ENCODE measurements at regions not wholly inside any gene's neighbourhood (a gene's known extent, or its start where the extent isn't known, plus 50 kb on each side); places are given as distances from the start of the nearest gene placed in this dataset.

- no peak for DNase-seq (ENCODE audit: extremely low read depth, insufficient read length)
- H3K27me3 ChIP-seq (replicated peaks; ENCODE audit: control insufficient read depth, insufficient read depth, low read length): no peaks in the 10 kb centered on the region
- no peak for TF ChIP-seq CTCF (IDR thresholded peaks at IDR 0.05; ENCODE audit: insufficient read depth, low read length, poor library complexity, severe bottlenecking)
- H3K36me3 ChIP-seq (ENCODE audit: control insufficient read depth, insufficient read depth, low read length): no peaks in the 10 kb centered on the region
- no peak overlapping the region for H3K4me3 ChIP-seq (replicated peaks; ENCODE audit: low read depth, low read length)
These were observed 746.1 kb upstream of the MEF2C start for GRCh38 chr5:89628876-89629635.

DNA sequence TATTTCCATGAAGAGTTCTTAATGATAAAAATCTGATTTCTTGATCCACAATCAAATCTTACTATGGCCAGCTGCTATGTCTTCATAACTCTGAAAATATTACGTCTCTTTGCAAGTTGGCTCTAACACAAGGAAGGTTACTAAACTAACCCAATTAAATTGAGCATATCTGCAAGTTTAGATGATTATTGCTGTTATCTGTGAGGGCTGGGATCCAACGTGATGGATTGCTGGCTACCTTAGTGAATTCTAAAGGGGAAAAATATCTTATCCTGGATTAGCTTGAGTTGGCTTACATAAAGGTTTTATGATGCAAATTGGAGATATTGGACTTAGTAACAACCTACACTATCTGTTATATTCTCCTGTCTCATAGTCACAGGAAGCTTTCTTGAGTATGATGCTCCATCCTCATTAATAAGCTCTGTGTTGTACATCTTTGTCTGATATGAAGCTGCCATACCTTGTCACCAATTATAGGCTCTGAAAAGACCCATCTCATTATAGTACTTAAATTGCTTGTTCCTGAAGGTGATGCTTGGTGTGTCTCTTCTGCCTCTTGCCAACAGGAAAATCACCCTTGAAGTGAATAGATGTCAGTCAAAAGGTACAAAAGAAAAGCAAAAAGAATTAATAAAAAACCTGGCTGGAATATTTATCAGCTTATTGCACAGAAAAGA, 733.0 kb upstream of the MEF2C start:
- H3K4me3 ChIP-seq (replicated peaks; ENCODE audit: low read depth, low read length): no peak overlapping the region
- no peaks in the 10 kb centered on the region for H3K36me3 ChIP-seq (ENCODE audit: control insufficient read depth, insufficient read depth, low read length)
- H3K27me3 ChIP-seq (replicated peaks; ENCODE audit: control insufficient read depth, insufficient read depth, low read length): no peaks in the 10 kb centered on the region
- DNase-seq (ENCODE audit: extremely low read depth, insufficient read length): no peak
- no peak for TF ChIP-seq CTCF (IDR thresholded peaks at IDR 0.05; ENCODE audit: insufficient read depth, low read length, poor library complexity, severe bottlenecking)

GRCh38 chr5:89613222-89613956, 730.4 kb upstream of the MEF2C start:
- no peak overlapping the region for H3K4me3 ChIP-seq (replicated peaks; ENCODE audit: low read depth, low read length)
- H3K27me3 ChIP-seq (replicated peaks; ENCODE audit: control insufficient read depth, insufficient read depth, low read length): no peaks in the 10 kb centered on the region
- no peaks in the 10 kb centered on the region for H3K36me3 ChIP-seq (ENCODE audit: control insufficient read depth, insufficient read depth, low read length)
- DNase-seq (ENCODE audit: extremely low read depth, insufficient read length): peak; percentile 28
- no peak for TF ChIP-seq CTCF (IDR thresholded peaks at IDR 0.05; ENCODE audit: insufficient read depth, low read length, poor library complexity, severe bottlenecking)

DNA sequence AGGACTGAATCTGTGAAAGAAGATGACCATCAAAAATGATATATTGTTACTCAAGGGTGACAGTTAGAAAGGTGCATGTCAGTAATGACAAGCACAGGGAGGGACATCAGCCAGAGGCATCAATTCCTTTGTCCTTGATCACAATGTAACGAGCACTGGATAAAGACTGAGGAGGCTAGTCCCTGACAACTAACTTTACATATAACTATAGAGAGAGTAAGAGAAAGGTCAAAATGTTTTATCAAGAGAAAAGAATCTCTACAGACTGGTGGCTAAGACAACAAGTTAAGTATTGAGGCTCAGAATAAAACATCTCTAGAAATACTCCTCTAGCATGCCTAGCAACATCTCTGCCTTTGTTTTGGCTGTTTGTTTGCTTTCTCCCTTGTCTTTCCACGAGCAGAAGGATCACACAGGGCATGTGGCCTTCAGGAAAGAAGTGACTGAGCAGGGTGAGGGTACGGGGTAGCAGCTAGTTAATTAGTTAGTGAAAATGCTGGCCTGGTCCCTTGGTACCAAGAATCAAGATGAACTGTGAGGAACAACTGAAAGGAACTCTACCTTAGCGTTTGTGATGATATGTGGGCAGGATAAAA, 724.1 kb upstream of the MEF2C start:
- Histone ChIP-seq H3K4me3 (replicated peaks; ENCODE audit: low read depth, low read length) (no peak overlapping the region), H3K36me3 (ENCODE audit: control insufficient read depth, insufficient read depth, low read length) (no peaks in the 10 kb centered on the region), H3K27me3 (replicated peaks; ENCODE audit: control insufficient read depth, insufficient read depth, low read length) (no peaks in the 10 kb centered on the region)
- DNase-seq (ENCODE audit: extremely low read depth, insufficient read length): no peak
- no peak for TF ChIP-seq CTCF (IDR thresholded peaks at IDR 0.05; ENCODE audit: insufficient read depth, low read length, poor library complexity, severe bottlenecking)

DNA sequence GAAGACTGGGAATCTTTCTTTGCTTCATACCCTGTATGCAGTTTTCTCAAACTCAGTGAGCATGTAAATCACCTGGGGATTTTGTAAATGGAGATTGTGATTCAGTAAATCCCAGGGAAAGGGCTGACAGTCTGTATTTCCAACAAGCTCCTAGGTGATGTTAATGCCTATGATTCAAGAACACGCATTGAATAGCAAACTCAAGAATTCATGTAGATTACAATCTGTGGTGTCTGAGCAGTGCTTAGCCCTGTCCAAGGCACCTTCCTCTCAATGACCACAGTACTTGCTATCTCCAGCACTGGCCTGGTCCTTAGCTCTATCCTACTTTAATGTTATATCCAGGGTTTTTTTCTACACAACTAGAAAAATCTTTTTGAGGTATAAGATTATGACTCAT, 721.4 kb upstream of the MEF2C start:
- DNase-seq (ENCODE audit: extremely low read depth, insufficient read length): no peak
- Histone ChIP-seq H3K4me3 (replicated peaks; ENCODE audit: low read depth, low read length) (no peak overlapping the region), H3K27me3 (replicated peaks; ENCODE audit: control insufficient read depth, insufficient read depth, low read length) (no peaks in the 10 kb centered on the region), H3K36me3 (ENCODE audit: control insufficient read depth, insufficient read depth, low read length) (no peaks in the 10 kb centered on the region)
- TF ChIP-seq CTCF (IDR thresholded peaks at IDR 0.05; ENCODE audit: insufficient read depth, low read length, poor library complexity, severe bottlenecking): no peak
